Psoas muscle (tissue), 7 donors: ENCODE measurements at regions not wholly inside any gene's neighbourhood (a gene's known extent, or its start where the extent isn't known, plus 50 kb on each side); places are given as distances from the start of the nearest gene placed in this dataset.

Source experiments
- ATAC-seq, 4 donors: fragments of 200-7000 bp; cut with Tn5 transposase; one replicate each; pipeline ENCODE4 v1.9.1; 2020; ENCODE audit warnings: moderate library complexity in 3 of 4, mild to moderate bottlenecking in 2 of 4
- DNase-seq, 2 donors: peaks; one replicate each; pipeline ENCODE4 v3.0.0-alpha.2; 2020
- H3K27ac ChIP-seq: fragments of 200-600 bp; one replicate; pipeline ENCODE4 v1.8.0; 2022
- H3K27me3 ChIP-seq, 3 donors: fragments of 200-600 bp in 1 of 3; one replicate each; pipeline versions ENCODE4 v1.6.1 to v1.8.0; 2013 to 2022; ENCODE audit warnings: low read length in 2 of 3, mild to moderate bottlenecking in 2 of 3, moderate library complexity in 1 of 3; ENCODE audit not compliant: insufficient read depth in 3 of 3
- H3K36me3 ChIP-seq, 2 donors: fragments of 200-600 bp in 1 of 2; one replicate each; pipeline versions ENCODE4 v1.6.1 to v1.8.0; 2013 to 2022; ENCODE audit warnings: low read depth in 1 of 2, mild to moderate bottlenecking in 1 of 2, moderate library complexity in 1 of 2; ENCODE audit not compliant: insufficient read depth in 1 of 2
- H3K4me1 ChIP-seq: fragments of 200-600 bp; one replicate; pipeline ENCODE4 v1.8.0; 2022
- H3K4me3 ChIP-seq: fragments of 200-600 bp; one replicate; pipeline ENCODE4 v1.8.0; 2022; ENCODE audit warnings: mild to moderate bottlenecking
- H3K9me3 ChIP-seq: fragments of 200-600 bp; one replicate; pipeline ENCODE4 v1.8.0; 2022
- WGBS, 3 donors: extraction: QIAGEN DNeasy Blood & Tissue Kit; methylation state at CpG; one replicate each; pipeline versions ENCODE4 v1.1.6 to v1.1.7; 2013; 5-methylcytosine and 5-hydroxymethylcytosine counted together
- intact Hi-C, 2 donors: fragments of 100-400 bp; cut with DNase I; formaldehyde crosslinking; loops; one replicate each; pipeline versions ENCODE4 v1.11.0 to v1.14.2; 2022
- TF ChIP-seq, protein P1 (sequence below): fragments of 200-600 bp; IDR thresholded peaks from one replicate; pipeline ENCODE4 v1.8.0; 2022; ENCODE audit warnings: antibody characterized with exemption
- donor health status: healthy with polysubstance abuse.
- donor health status: DM: no; HTN: no; CAD: no; lungs with moderate emphysema.
- donor health status: Bipolar disorder and iron deficiency.
- donor health status: healthy.
- donor health status: DM: yes; HTN: yes; CAD: no.
- donor health status: DM: no; HTN: no; CAD: no.
- donor health status: DM: yes; HTN: yes; CAD: no.

DNA sequence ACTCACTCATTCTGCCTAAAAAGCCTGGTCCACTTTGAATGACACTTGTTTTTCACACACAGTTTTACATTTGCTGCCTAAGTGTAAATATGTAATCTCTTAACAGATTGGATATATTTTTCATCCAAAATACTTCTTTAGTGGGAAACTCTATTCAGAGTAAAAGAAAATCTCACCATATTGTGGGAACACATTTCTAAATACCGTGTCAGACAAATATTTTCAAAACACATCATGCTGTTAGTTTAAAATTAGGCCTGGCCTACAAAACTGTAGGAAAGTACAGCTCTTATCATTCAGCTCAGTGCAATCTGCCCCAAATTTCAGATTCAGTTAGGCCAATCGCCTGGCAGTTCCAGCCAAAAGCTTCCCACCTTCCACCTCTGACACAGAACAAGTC, 849.8 kb downstream of the NXPH1 start:
- Histone ChIP-seq H3K4me3 (no peak overlapping the region), H3K9me3 (no peaks in the 10 kb centered on the region), H3K27ac (no peak overlapping the region), H3K27me3 (no peaks in the 10 kb centered on the region), H3K36me3 (no peaks in the 10 kb centered on the region), H3K4me1 (no peaks in the 10 kb centered on the region)
- DNase-seq (no peak), ATAC-seq (no peak)
- TF ChIP-seq, protein P1, sequence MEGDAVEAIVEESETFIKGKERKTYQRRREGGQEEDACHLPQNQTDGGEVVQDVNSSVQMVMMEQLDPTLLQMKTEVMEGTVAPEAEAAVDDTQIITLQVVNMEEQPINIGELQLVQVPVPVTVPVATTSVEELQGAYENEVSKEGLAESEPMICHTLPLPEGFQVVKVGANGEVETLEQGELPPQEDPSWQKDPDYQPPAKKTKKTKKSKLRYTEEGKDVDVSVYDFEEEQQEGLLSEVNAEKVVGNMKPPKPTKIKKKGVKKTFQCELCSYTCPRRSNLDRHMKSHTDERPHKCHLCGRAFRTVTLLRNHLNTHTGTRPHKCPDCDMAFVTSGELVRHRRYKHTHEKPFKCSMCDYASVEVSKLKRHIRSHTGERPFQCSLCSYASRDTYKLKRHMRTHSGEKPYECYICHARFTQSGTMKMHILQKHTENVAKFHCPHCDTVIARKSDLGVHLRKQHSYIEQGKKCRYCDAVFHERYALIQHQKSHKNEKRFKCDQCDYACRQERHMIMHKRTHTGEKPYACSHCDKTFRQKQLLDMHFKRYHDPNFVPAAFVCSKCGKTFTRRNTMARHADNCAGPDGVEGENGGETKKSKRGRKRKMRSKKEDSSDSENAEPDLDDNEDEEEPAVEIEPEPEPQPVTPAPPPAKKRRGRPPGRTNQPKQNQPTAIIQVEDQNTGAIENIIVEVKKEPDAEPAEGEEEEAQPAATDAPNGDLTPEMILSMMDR = no peak
- WGBS, 3 donors = 36 to 65% (median 53%) methylated on average over 2 of the region's 2 CpGs
- intact Hi-C loops = no loop called here

DNA sequence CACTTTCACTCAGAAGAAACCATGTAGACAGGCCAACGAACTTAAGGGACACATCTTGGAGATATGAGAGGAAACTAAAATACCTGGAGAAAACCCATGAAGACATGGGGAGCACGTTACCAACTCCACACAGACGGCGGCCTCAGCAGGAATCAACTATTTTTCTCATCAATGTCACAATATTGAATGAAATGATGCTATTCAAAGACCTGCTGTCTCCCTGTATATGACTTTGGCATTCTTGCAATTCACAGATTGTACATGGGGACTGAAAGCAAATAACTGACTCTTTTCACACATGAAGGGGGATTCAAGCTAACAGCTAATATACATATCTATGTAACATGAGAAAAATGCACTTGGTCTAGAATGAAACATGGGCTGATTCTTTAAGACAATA, 869.0 kb downstream of the NXPH1 start:
- H3K27ac ChIP-seq = no peak overlapping the region
- no peaks in the 10 kb centered on the region for H3K9me3 ChIP-seq
- H3K36me3 ChIP-seq = no peaks in the 10 kb centered on the region
- DNase-seq (no peak), ATAC-seq (no peak)
- no peak overlapping the region for H3K4me3 ChIP-seq
- TF ChIP-seq, protein P1 = no peak
- intact Hi-C loops = no loop called here
- WGBS, 3 donors = 65 to 77% (median 74%) methylated on average over 4 of the region's 4 CpGs
- no peaks in the 10 kb centered on the region for H3K4me1 ChIP-seq
- H3K27me3 ChIP-seq = no peaks in the 10 kb centered on the region

DNA sequence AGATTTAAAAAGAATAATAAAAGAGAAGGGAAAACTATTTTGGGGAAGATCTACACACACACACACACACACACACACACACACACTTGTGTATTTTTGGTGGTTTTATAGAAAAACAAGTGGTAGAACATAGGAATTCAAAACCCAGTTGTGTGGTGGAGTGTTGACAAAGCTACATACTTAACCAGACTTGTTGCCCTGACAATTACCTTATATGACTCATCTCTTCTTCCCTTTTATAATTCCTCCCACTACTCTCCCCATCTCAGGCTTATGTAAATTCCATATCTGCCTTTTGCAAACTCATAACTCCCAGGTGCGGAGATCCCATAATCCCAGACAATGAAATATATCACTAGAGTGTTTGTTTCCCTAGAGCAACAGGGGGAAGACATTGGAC, 873.7 kb downstream of the NXPH1 start:
- Histone ChIP-seq H3K27me3 (no peaks in the 10 kb centered on the region), H3K4me3 (no peak overlapping the region), H3K27ac (no peak overlapping the region), H3K4me1 (no peaks in the 10 kb centered on the region), H3K36me3 (no peaks in the 10 kb centered on the region), H3K9me3 (no peaks in the 10 kb centered on the region)
- ATAC-seq = no peak
- TF ChIP-seq, protein P1 = no peak
- intact Hi-C loops = no loop called here
- WGBS, 3 donors = 86 to 96% (median 91%) methylated on average over 1 of the region's 1 CpG
- DNase-seq = no peak

DNA sequence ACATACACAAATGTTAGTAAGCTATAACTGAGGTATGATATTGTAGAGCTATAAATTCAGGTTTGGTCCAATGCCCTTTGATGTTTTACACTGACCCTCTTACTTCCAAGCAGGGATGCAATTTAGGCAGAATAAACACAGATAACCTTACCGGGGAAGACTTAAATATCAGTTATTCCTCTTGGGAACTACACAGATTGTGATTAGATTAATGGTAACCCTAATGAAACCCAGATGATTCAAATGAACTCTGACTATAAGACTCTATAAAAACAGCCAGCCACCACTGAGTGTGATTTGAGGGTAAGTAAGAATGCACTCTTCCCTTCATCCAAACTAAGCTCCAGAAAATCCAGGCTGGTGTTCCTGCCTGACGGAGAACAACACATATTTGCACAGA, 891.1 kb downstream of the NXPH1 start:
- Histone ChIP-seq H3K4me3 (no peak overlapping the region), H3K9me3 (no peaks in the 10 kb centered on the region), H3K36me3 (no peaks in the 10 kb centered on the region), H3K27me3 (no peaks in the 10 kb centered on the region), H3K27ac (no peak overlapping the region), H3K4me1 (no peaks in the 10 kb centered on the region)
- intact Hi-C loops = no loop called here
- ATAC-seq (no peak), DNase-seq (no peak)
- TF ChIP-seq, protein P1 = no peak
- 46 to 56% (median 50%) methylated on average over 2 of the region's 2 CpGs for WGBS, 3 donors

DNA sequence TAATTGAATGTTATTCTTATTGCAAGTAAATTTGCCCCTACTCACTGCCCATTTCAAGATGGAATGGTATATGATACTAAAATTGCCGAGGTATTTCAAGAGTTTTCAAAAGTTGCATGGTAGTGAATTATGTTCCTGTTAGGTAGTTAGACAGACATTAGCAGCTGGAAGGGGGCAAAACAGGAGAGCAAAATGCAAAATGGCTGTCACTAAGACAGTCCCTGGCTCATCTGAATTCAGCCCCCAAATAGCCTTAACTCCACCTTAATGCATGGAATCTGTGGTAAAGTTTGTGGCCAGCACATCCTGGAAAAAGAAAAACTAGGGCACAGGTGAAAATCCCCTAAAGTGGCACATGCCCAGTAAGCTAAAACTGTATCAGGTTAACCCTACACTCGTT, 894.9 kb downstream of the NXPH1 start:
- H3K27me3 ChIP-seq = no peaks in the 10 kb centered on the region
- TF ChIP-seq, protein P1 = no peak
- H3K36me3 ChIP-seq = no peaks in the 10 kb centered on the region
- intact Hi-C loops = no loop called here
- 61 to 64% (median 63%) methylated on average over 2 of the region's 2 CpGs for WGBS, 3 donors
- H3K4me1 ChIP-seq = no peaks in the 10 kb centered on the region
- H3K9me3 ChIP-seq = no peaks in the 10 kb centered on the region
- H3K27ac ChIP-seq = no peak overlapping the region
- ATAC-seq (no peak), DNase-seq (no peak)
- H3K4me3 ChIP-seq = no peak overlapping the region
